H1 (cell line): ENCODE measurements at regions not wholly inside any gene's neighbourhood (a gene's known extent, or its start where the extent isn't known, plus 50 kb on each side); places are given as distances from the start of the nearest gene placed in this dataset.

Source experiments
- ASH2L ChIP-seq: fragments of 200-600, 300-600 bp; sonication (generic); IDR thresholded peaks from one replicate; pipeline ENCODE4 v1.7.1; 2017; ENCODE audit warnings: low read length
- NANOG ChIP-seq: IDR thresholded peaks from 2 replicates; pipeline ENCODE4 v1.6.1; 2011; ENCODE audit warnings: low read length, low read depth, mild to moderate bottlenecking, inconsistent platforms; ENCODE audit not compliant: insufficient read depth, poor library complexity, severe bottlenecking
- RBBP5 ChIP-seq: IDR thresholded peaks from 2 replicates; pipeline ENCODE4 v1.7.1; 2012; ENCODE audit warnings: low read depth, mild to moderate bottlenecking, inconsistent platforms, low read length, moderate library complexity, borderline replicate concordance

- TF ChIP-seq NANOG (no peak), ASH2L (no peak), RBBP5 (no peak)
- TF ChIP-seq, all 59 proteins: peak for 0
Measured at GRCh38 chr16:51734220-51734619, 583.1 kb upstream of the SALL1 start (continued).
